Natural killer cell (primary cell): ENCODE measurements at regions not wholly inside any gene's neighbourhood (a gene's known extent, or its start where the extent isn't known, plus 50 kb on each side); places are given as distances from the start of the nearest gene placed in this dataset.

ENCODE experiments used
- ATAC-seq, 3 donors: fragments of 150-1000 bp in 2 of 3; fragments of 200-7000 bp in 1 of 3; cut with Tn5 transposase; 1 replicate in 1 of 3; 2 replicates in 2 of 3; pipeline ENCODE4 v1.10.0; 2021; ENCODE audit warnings: mild to moderate bottlenecking in 2 of 3, moderate library complexity in 2 of 3
- DNase-seq, 2 donors: peaks; one replicate each; pipeline versions ENCODE4 v3.0.0 to v3.0.0-alpha.2; 2013 to 2021; ENCODE audit warnings: mixed read lengths in 1 of 2
- H3K27ac ChIP-seq: one replicate; pipeline ENCODE4 v1.5.1; 2013; ENCODE audit warnings: mild to moderate bottlenecking, low read length
- H3K27me3 ChIP-seq: one replicate; pipeline ENCODE4 v1.6.1; 2013; ENCODE audit warnings: low read length; ENCODE audit not compliant: control insufficient read depth, insufficient read depth
- H3K36me3 ChIP-seq: one replicate; pipeline ENCODE4 v1.6.1; 2013; ENCODE audit warnings: low read length; ENCODE audit not compliant: control insufficient read depth, insufficient read depth
- H3K4me1 ChIP-seq: one replicate; pipeline ENCODE4 v1.6.1; 2013; ENCODE audit warnings: low read length; ENCODE audit not compliant: control insufficient read depth, insufficient read depth
- H3K4me3 ChIP-seq: one replicate; pipeline ENCODE4 v1.5.1; 2013; ENCODE audit warnings: low read length
- H3K9me3 ChIP-seq: one replicate; pipeline ENCODE4 v1.6.1; 2013; ENCODE audit warnings: low read length; ENCODE audit not compliant: control insufficient read depth, insufficient read depth
- H3K27ac Mint-ChIP-seq, 2 donors: one replicate each; pipeline ENCODE4 v1.8.0; 2022; ENCODE audit warnings: mild to moderate bottlenecking in 2 of 2, mixed read lengths in 2 of 2, moderate library complexity in 1 of 2
- H3K27me3 Mint-ChIP-seq, 2 donors: one replicate each; pipeline ENCODE4 v1.8.0; 2022; ENCODE audit warnings: low read depth in 2 of 2, mixed read lengths in 2 of 2
- H3K36me3 Mint-ChIP-seq: one replicate; pipeline ENCODE4 v1.8.0; 2022; ENCODE audit warnings: mixed read lengths
- H3K4me1 Mint-ChIP-seq, 2 donors: one replicate each; pipeline ENCODE4 v1.8.0; 2022; ENCODE audit warnings: mixed read lengths in 2 of 2
- H3K4me3 Mint-ChIP-seq: one replicate; pipeline ENCODE4 v1.8.0; 2022; ENCODE audit warnings: mild to moderate bottlenecking, moderate library complexity, mixed read lengths
- H3K9me3 Mint-ChIP-seq, 2 donors: one replicate each; pipeline ENCODE4 v1.8.0; 2022; ENCODE audit warnings: mixed read lengths in 2 of 2
- CTCF ChIP-seq: fragments of 200-600 bp; IDR thresholded peaks from one replicate; pipeline ENCODE4 v1.8.0; 2022; ENCODE audit warnings: antibody characterized with exemption
- WGBS: methylation state at CpG from one replicate; pipeline ENCODE4 v1.1.7; 2013; ENCODE audit warnings: missing lambda C conversion rate; ENCODE audit not compliant: insufficient coverage; 5-methylcytosine and 5-hydroxymethylcytosine counted together
- intact Hi-C: fragments of 100-400 bp; cut with micrococcal nuclease; formaldehyde crosslinking; loops from one replicate; pipeline ENCODE4 v1.14.2; 2022

GRCh38 chr4:161314371-161314770 lies 849.4 kb downstream of the FSTL5 start:
- Mint-ChIP-seq H3K4me1 (no peaks in the 10 kb centered on the region), H3K27me3 (no peaks in the 10 kb centered on the region), H3K27ac (no peak overlapping the region), H3K4me3 (no peak overlapping the region), H3K9me3 (peaks cover 2 to 3% of the 10 kb centered on the region in 2 donors), H3K36me3 (no peaks in the 10 kb centered on the region)
- Histone ChIP-seq H3K27me3 (no peaks in the 10 kb centered on the region), H3K9me3 (no peaks in the 10 kb centered on the region), H3K4me3 (no peak overlapping the region), H3K27ac (no peak overlapping the region), H3K4me1 (no peaks in the 10 kb centered on the region), H3K36me3 (no peaks in the 10 kb centered on the region)
- DNase-seq: no peak
- 36% methylated on average over 2 of the region's 3 CpGs for WGBS
- no peak for ATAC-seq
- TF ChIP-seq CTCF: no peak
- intact Hi-C loops: no loop called here

- no peaks in the 10 kb centered on the region for H3K27me3 Mint-ChIP-seq
- no peak for TF ChIP-seq CTCF
- peaks cover 12 to 19% of the 10 kb centered on the region in 2 donors for H3K9me3 Mint-ChIP-seq
- Histone ChIP-seq H3K4me3 (no peak overlapping the region), H3K9me3 (no peaks in the 10 kb centered on the region), H3K4me1 (no peaks in the 10 kb centered on the region), H3K27me3 (no peaks in the 10 kb centered on the region), H3K36me3 (no peaks in the 10 kb centered on the region), H3K27ac (no peak overlapping the region)
- WGBS: 83% methylated on average over 1 of the region's 2 CpGs
- intact Hi-C loops: no loop called here
- ATAC-seq (no peak), DNase-seq (no peak)
- peaks cover 14% of the 10 kb centered on the region for H3K36me3 Mint-ChIP-seq
- no peak overlapping the region for H3K4me3 Mint-ChIP-seq
- H3K4me1 Mint-ChIP-seq: no peaks in the 10 kb centered on the region
- H3K27ac Mint-ChIP-seq: no peak overlapping the region
Measured at GRCh38 chr4:161303551-161303950, 860.2 kb downstream of the FSTL5 start.

- no peaks in the 10 kb centered on the region for H3K27me3 ChIP-seq
- Mint-ChIP-seq H3K4me3 (no peak overlapping the region), H3K9me3 (peaks cover 15 to 33% of the 10 kb centered on the region in 2 donors), H3K27ac (no peak overlapping the region), H3K4me1 (no peaks in the 10 kb centered on the region), H3K36me3 (peaks cover 12% of the 10 kb centered on the region), H3K27me3 (no peaks in the 10 kb centered on the region)
- H3K9me3 ChIP-seq: peaks cover 19% of the 10 kb centered on the region
- WGBS: 72% methylated on average over 4 of the region's 5 CpGs
- no peak overlapping the region for H3K4me3 ChIP-seq
- ATAC-seq (no peak), DNase-seq (no peak)
- intact Hi-C loops: no loop called here
- no peak for TF ChIP-seq CTCF
- H3K4me1 ChIP-seq: no peaks in the 10 kb centered on the region
- no peaks in the 10 kb centered on the region for H3K36me3 ChIP-seq
- no peak overlapping the region for H3K27ac ChIP-seq
Measured at GRCh38 chr4:161291222-161291621, 872.6 kb downstream of the FSTL5 start.

GRCh38 chr4:161287678-161288352 lies 876.0 kb downstream of the FSTL5 start:
- no peaks in the 10 kb centered on the region for H3K36me3 ChIP-seq
- Mint-ChIP-seq H3K9me3 (peaks cover 13 to 33% of the 10 kb centered on the region in 2 donors), H3K4me3 (no peak overlapping the region), H3K27me3 (no peaks in the 10 kb centered on the region), H3K36me3 (peaks cover 11% of the 10 kb centered on the region), H3K4me1 (no peaks in the 10 kb centered on the region), H3K27ac (no peak overlapping the region)
- no peaks in the 10 kb centered on the region for H3K4me1 ChIP-seq
- intact Hi-C loops: no loop called here
- no peaks in the 10 kb centered on the region for H3K27me3 ChIP-seq
- peaks cover 15% of the 10 kb centered on the region for H3K9me3 ChIP-seq
- H3K27ac ChIP-seq: no peak overlapping the region
- WGBS: 86% methylated on average over 5 of the region's 6 CpGs
- ATAC-seq: no peak
- no peak overlapping the region for H3K4me3 ChIP-seq
- no peak for DNase-seq
- no peak for TF ChIP-seq CTCF
